ENCODE measurements at regions not wholly inside any gene's neighbourhood (a gene's known extent, or its start where the extent isn't known, plus 50 kb on each side); places are given as distances from the start of the nearest gene placed in this dataset.

GRCh38 chrX:46327566-46328115, 217.6 kb downstream of the ZNF674 start:
- TF ChIP-seq CTCF (IDR thresholded peaks at IDR 0.05) (no peak), POLR2A (IDR thresholded peaks at IDR 0.05; ENCODE audit: low read length) (no peak), CHD2 (IDR thresholded peaks at IDR 0.05; ENCODE audit: low read length, partially characterized antibody) (no peak), BHLHE40 (IDR thresholded peaks at IDR 0.05; ENCODE audit: low read depth, low read length) (no peak), JUNB (IDR thresholded peaks at IDR 0.05) (peak; percentile 84)
